ENCODE measurements at regions not wholly inside any gene's neighbourhood (a gene's known extent, or its start where the extent isn't known, plus 50 kb on each side); places are given as distances from the start of the nearest gene placed in this dataset.
"Not testable (repeated sequence)": the region's sequence is repeated elsewhere in the genome, so short reads cannot be mapped to it uniquely, and the experiment has no call there.

GRCh38 chr3:166630190-166630589 lies 749.9 kb downstream of the ZBBX start:
- H3K9me3 ChIP-seq = no peaks in the 10 kb centered on the region
- DNase-seq (ENCODE audit: low spot score in 2 of 2) = no peak
- intact Hi-C loops (cut with DNase I) = no loop called here
- H3K4me3 ChIP-seq = no peak overlapping the region
- H3K36me3 ChIP-seq = no peaks in the 10 kb centered on the region
- H3K27ac ChIP-seq = no peak overlapping the region
- H3K27me3 ChIP-seq = no peaks in the 10 kb centered on the region
- TF ChIP-seq CTCF (IDR thresholded peaks at IDR 0.05) = no peak
- H3K4me1 ChIP-seq = no peaks in the 10 kb centered on the region

GRCh38 chr3:166613365-166613764 lies 766.7 kb downstream of the ZBBX start:
- TF ChIP-seq CTCF (IDR thresholded peaks at IDR 0.05) = no peak
- Histone ChIP-seq H3K27ac (no peak overlapping the region), H3K4me3 (no peak overlapping the region), H3K9me3 (peaks cover 0 to 3% of the 10 kb centered on the region in 2 donors), H3K36me3 (no peaks in the 10 kb centered on the region), H3K4me1 (no peaks in the 10 kb centered on the region), H3K27me3 (no peaks in the 10 kb centered on the region)
- DNase-seq (ENCODE audit: low spot score in 2 of 2) = no peak
- intact Hi-C loops (cut with DNase I) = no loop called here

GRCh38 chr3:166612761-166613160 lies 767.3 kb downstream of the ZBBX start:
- H3K9me3 ChIP-seq; intact Hi-C loops (cut with DNase I): not testable (repeated sequence)

GRCh38 chr3:166607933-166608521 lies 770.8 kb upstream of the BCHE start:
- H3K36me3 ChIP-seq = no peaks in the 10 kb centered on the region
- H3K9me3 ChIP-seq = no peaks in the 10 kb centered on the region
- TF ChIP-seq CTCF (IDR thresholded peaks at IDR 0.05) = no peak
- H3K4me3 ChIP-seq = no peak overlapping the region
- H3K27me3 ChIP-seq = no peaks in the 10 kb centered on the region
- DNase-seq (ENCODE audit: low spot score in 2 of 2) = no peak
- H3K27ac ChIP-seq = no peak overlapping the region
- H3K4me1 ChIP-seq = no peaks in the 10 kb centered on the region
- intact Hi-C loops (cut with DNase I) = no loop called here

More at GRCh38 chr3:166612761-166613160, 767.3 kb downstream of the ZBBX start:
- DNase-seq (ENCODE audit: low spot score in 2 of 2); H3K27me3 ChIP-seq; H3K4me3 ChIP-seq; H3K27ac ChIP-seq; H3K36me3 ChIP-seq; H3K4me1 ChIP-seq: not testable (repeated sequence)

GRCh38 chr3:166606988-166607387 lies 769.8 kb upstream of the BCHE start:
- no peaks in the 10 kb centered on the region for H3K4me1 ChIP-seq
- no peak overlapping the region for H3K27ac ChIP-seq
- H3K36me3 ChIP-seq = no peaks in the 10 kb centered on the region
- intact Hi-C loops (cut with DNase I) = no loop called here
- TF ChIP-seq CTCF (IDR thresholded peaks at IDR 0.05) = no peak
- no peak for DNase-seq (ENCODE audit: low spot score in 2 of 2)
- no peaks in the 10 kb centered on the region for H3K9me3 ChIP-seq
- H3K4me3 ChIP-seq = no peak overlapping the region
- H3K27me3 ChIP-seq = no peaks in the 10 kb centered on the region

GRCh38 chr3:166593776-166594175 lies 756.6 kb upstream of the BCHE start:
- no peaks in the 10 kb centered on the region for H3K27me3 ChIP-seq
- no peaks in the 10 kb centered on the region for H3K36me3 ChIP-seq
- no peaks in the 10 kb centered on the region for H3K9me3 ChIP-seq
- H3K27ac ChIP-seq = no peak overlapping the region
- no peaks in the 10 kb centered on the region for H3K4me1 ChIP-seq
- DNase-seq (ENCODE audit: low spot score in 2 of 2) = no peak
- no peak for TF ChIP-seq CTCF (IDR thresholded peaks at IDR 0.05)
- no peak overlapping the region for H3K4me3 ChIP-seq
- intact Hi-C loops (cut with DNase I) = no loop called here

All from ascending aorta (tissue), 2 donors.